ENCODE measurements at regions not wholly inside any gene's neighbourhood (a gene's known extent, or its start where the extent isn't known, plus 50 kb on each side); places are given as distances from the start of the nearest gene placed in this dataset.

- H3K27ac ChIP-seq: no peak overlapping the region
- DNase-seq (ENCODE audit: low spot score in 2 of 2): no peak
- peaks cover 0 to 25% of the 10 kb centered on the region in 2 donors for H3K27me3 ChIP-seq
- intact Hi-C loops (cut with DNase I; ENCODE audit: low total_unique reads): no loop called here
- H3K9me3 ChIP-seq: no peaks in the 10 kb centered on the region
- TF ChIP-seq, protein P1, sequence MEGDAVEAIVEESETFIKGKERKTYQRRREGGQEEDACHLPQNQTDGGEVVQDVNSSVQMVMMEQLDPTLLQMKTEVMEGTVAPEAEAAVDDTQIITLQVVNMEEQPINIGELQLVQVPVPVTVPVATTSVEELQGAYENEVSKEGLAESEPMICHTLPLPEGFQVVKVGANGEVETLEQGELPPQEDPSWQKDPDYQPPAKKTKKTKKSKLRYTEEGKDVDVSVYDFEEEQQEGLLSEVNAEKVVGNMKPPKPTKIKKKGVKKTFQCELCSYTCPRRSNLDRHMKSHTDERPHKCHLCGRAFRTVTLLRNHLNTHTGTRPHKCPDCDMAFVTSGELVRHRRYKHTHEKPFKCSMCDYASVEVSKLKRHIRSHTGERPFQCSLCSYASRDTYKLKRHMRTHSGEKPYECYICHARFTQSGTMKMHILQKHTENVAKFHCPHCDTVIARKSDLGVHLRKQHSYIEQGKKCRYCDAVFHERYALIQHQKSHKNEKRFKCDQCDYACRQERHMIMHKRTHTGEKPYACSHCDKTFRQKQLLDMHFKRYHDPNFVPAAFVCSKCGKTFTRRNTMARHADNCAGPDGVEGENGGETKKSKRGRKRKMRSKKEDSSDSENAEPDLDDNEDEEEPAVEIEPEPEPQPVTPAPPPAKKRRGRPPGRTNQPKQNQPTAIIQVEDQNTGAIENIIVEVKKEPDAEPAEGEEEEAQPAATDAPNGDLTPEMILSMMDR (IDR thresholded peaks at IDR 0.05): no peak
- TF ChIP-seq POLR2AphosphoS5 (IDR thresholded peaks at IDR 0.05): no peak
- TF ChIP-seq POLR2A (IDR thresholded peaks at IDR 0.05): no peak
- no peaks in the 10 kb centered on the region for H3K4me1 ChIP-seq
- H3K4me3 ChIP-seq: no peak overlapping the region
- H3K36me3 ChIP-seq: no peaks in the 10 kb centered on the region
Observed at GRCh38 chr17:73980517-73980916, 223.0 kb upstream of the RPL38 start.

GRCh38 chr17:73982871-73983270 lies 220.6 kb upstream of the RPL38 start:
- H3K36me3 ChIP-seq: no peaks in the 10 kb centered on the region
- H3K9me3 ChIP-seq: no peaks in the 10 kb centered on the region
- no peaks in the 10 kb centered on the region for H3K4me1 ChIP-seq
- no peak for DNase-seq (ENCODE audit: low spot score in 2 of 2)
- peaks cover 0 to 28% of the 10 kb centered on the region in 2 donors for H3K27me3 ChIP-seq
- intact Hi-C loops (cut with DNase I; ENCODE audit: low total_unique reads): no loop called here
- H3K27ac ChIP-seq: no peak overlapping the region
- H3K4me3 ChIP-seq: no peak overlapping the region
- TF ChIP-seq, protein P1 (IDR thresholded peaks at IDR 0.05): no peak
- no peak for TF ChIP-seq POLR2A (IDR thresholded peaks at IDR 0.05)
- TF ChIP-seq POLR2AphosphoS5 (IDR thresholded peaks at IDR 0.05): no peak

DNA sequence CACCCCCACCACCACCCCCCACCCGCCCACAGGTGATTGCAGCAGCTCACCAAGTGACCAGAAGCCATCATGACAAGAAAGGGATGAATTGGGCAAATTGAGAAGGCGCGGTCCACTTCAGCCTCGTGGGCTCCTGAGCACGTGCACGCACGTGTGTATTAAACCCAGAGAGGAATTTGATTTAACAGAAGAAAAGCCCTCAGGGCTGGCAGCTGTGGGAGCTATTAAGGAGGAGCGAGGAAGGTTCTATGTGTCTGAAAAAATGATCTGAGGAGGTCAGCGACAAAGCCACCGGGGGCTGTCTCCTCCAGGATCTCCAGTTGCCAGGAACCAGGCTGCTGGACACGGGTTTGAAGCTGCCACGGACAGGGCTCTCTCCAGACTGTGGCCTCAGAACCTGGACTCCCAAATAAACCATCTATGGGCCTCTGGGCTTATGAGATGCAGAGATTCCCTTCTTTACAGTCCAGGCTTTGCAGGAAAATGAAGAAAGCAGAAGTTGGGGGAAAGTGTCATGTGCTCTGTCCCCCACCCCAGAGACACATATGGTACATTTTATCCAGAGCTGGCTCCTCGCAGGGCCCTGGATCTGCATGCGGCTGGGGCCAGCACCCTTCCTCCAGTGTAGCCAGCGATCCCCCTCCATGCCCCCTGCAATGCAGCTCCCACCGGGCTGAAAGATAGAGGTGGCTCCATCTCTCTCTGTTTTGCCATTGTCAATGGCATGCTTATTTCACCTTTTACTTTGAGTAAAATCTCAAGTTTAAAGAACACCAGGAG lies 219.7 kb upstream of the RPL38 start:
- no peaks in the 10 kb centered on the region for H3K4me1 ChIP-seq
- no peak for DNase-seq (ENCODE audit: low spot score in 2 of 2)
- H3K4me3 ChIP-seq: no peak overlapping the region
- no peaks in the 10 kb centered on the region for H3K36me3 ChIP-seq
- H3K9me3 ChIP-seq: no peaks in the 10 kb centered on the region
- intact Hi-C loops (cut with DNase I; ENCODE audit: low total_unique reads): no loop called here
- H3K27me3 ChIP-seq: peaks cover 0 to 24% of the 10 kb centered on the region in 2 donors
- no peak overlapping the region for H3K27ac ChIP-seq
- TF ChIP-seq POLR2A (IDR thresholded peaks at IDR 0.05) (no peak), POLR2AphosphoS5 (IDR thresholded peaks at IDR 0.05) (no peak)
- TF ChIP-seq, protein P1 (IDR thresholded peaks at IDR 0.05): no peak

DNA sequence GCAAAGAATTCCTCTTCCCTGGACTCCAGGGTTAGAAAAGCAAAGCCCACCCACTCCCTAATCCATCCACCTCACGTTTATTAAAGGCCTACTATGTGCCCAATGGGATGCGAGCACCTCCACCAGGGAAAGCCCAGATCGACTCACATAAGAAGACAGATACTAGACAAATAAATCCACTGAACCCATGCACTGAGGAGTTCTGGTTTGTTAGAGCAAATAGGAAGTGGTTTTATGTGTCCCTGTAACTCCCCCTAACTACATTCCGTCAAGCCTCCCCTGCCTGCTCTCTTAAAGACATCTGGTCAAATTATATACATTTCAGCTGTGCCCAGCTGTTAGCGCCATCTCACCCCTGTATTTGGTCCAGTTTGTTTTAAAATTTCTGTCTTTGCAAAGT lies 218.5 kb upstream of the RPL38 start:
- H3K9me3 ChIP-seq: no peaks in the 10 kb centered on the region
- H3K36me3 ChIP-seq: no peaks in the 10 kb centered on the region
- H3K4me1 ChIP-seq: no peaks in the 10 kb centered on the region
- TF ChIP-seq POLR2A (IDR thresholded peaks at IDR 0.05) (no peak), POLR2AphosphoS5 (IDR thresholded peaks at IDR 0.05) (no peak)
- TF ChIP-seq, protein P1 (IDR thresholded peaks at IDR 0.05): no peak
- H3K27me3 ChIP-seq: peaks cover 0 to 26% of the 10 kb centered on the region in 2 donors
- no peak overlapping the region for H3K4me3 ChIP-seq
- intact Hi-C loops (cut with DNase I; ENCODE audit: low total_unique reads): no loop called here
- no peak for DNase-seq (ENCODE audit: low spot score in 2 of 2)
- H3K27ac ChIP-seq: no peak overlapping the region

- Histone ChIP-seq H3K4me1 (no peaks in the 10 kb centered on the region), H3K36me3 (no peaks in the 10 kb centered on the region), H3K9me3 (no peaks in the 10 kb centered on the region), H3K27ac (no peak overlapping the region), H3K4me3 (no peak overlapping the region), H3K27me3 (peaks cover 0 to 31% of the 10 kb centered on the region in 2 donors)
- no peak for TF ChIP-seq POLR2A (IDR thresholded peaks at IDR 0.05)
- TF ChIP-seq, protein P1 (IDR thresholded peaks at IDR 0.05): no peak
- no peak for TF ChIP-seq POLR2AphosphoS5 (IDR thresholded peaks at IDR 0.05)
- intact Hi-C loops (cut with DNase I; ENCODE audit: low total_unique reads): no loop called here
- no peak for DNase-seq (ENCODE audit: low spot score in 2 of 2)
Observed at GRCh38 chr17:73985466-73986015, 217.9 kb upstream of the RPL38 start.

Data from breast epithelium (tissue), 4 donors.